Kidney (tissue), 13 donors: ENCODE measurements at regions not wholly inside any gene's neighbourhood (a gene's known extent, or its start where the extent isn't known, plus 50 kb on each side); places are given as distances from the start of the nearest gene placed in this dataset.

Source experiments
- DNase-seq, 5 donors: peaks; one replicate each; pipeline ENCODE4 v3.0.0-alpha.2; 2013 to 2020
- FAIRE-seq: peaks from 2 replicates; lab custom pipeline; 2012; peaks lifted over from hg19 to GRCh38; lab: Jason Lieb, UNC
- H3K27ac ChIP-seq, 2 donors: one replicate each; pipeline ENCODE4 v1.7.0; 2013; ENCODE audit warnings: low read depth in 2 of 2, low read length in 2 of 2, inconsistent platforms in 1 of 2
- H3K27me3 ChIP-seq: one replicate; pipeline ENCODE4 v1.7.1; 2013; ENCODE audit warnings: low read length, inconsistent platforms; ENCODE audit not compliant: control insufficient read depth, insufficient read depth
- H3K36me3 ChIP-seq, 3 donors: one replicate each; pipeline versions ENCODE4 v1.7.0 to v1.7.1; 2013; ENCODE audit warnings: low read length in 3 of 3, control low read depth in 1 of 3, inconsistent platforms in 1 of 3; ENCODE audit not compliant: insufficient read depth in 3 of 3, control insufficient read depth in 2 of 3
- H3K4me1 ChIP-seq, 3 donors: one replicate each; pipeline versions ENCODE4 v1.7.0 to v1.7.1; 2013; ENCODE audit warnings: low read length in 3 of 3, inconsistent platforms in 1 of 3, low read depth in 1 of 3; ENCODE audit not compliant: control insufficient read depth in 2 of 3, insufficient read depth in 2 of 3
- H3K4me3 ChIP-seq, 3 donors: one replicate each; pipeline versions ENCODE4 v1.7.0 to v1.8.1; 2013; ENCODE audit warnings: low read length in 3 of 3, control low read depth in 1 of 3, inconsistent platforms in 1 of 3
- H3K9ac ChIP-seq, 3 donors: one replicate each; pipeline versions ENCODE4 v1.7.0 to v1.7.1; 2013; ENCODE audit warnings: low read length in 3 of 3, control low read depth in 1 of 3, inconsistent platforms in 1 of 3
- H3K9me3 ChIP-seq, 3 donors: one replicate each; pipeline versions ENCODE4 v1.7.0 to v1.7.1; 2013; ENCODE audit warnings: low read length in 3 of 3, control low read depth in 1 of 3, inconsistent platforms in 1 of 3; ENCODE audit not compliant: control insufficient read depth in 2 of 3, insufficient read depth in 1 of 3
- CTCF ChIP-seq: IDR thresholded peaks from 3 replicates; pipeline ENCODE4 v1.5.1; 2012; ENCODE audit warnings: mild to moderate bottlenecking, moderate library complexity, borderline replicate concordance; ENCODE audit not compliant: insufficient read depth; ENCODE audit errors: extremely low read depth
- intact Hi-C: fragments of 100-400 bp; cut with DNase I; formaldehyde crosslinking; loops from one replicate; pipeline ENCODE4 v1.11.1; 2022
- donor health status: control.
- donor health status: control.
- donor health status: control.
- donor health status: control.
- donor health status: control.
- donor health status: DM: yes; HTN: yes; CAD: no.
- donor health status: Normal renal cell carcinoma (clear cell type).

- TF ChIP-seq CTCF, result no peak
- Histone ChIP-seq H3K27ac (no peak overlapping the region), H3K36me3 (no peaks in the 10 kb centered on the region), H3K9me3 (no peaks in the 10 kb centered on the region), H3K4me3 (no peak overlapping the region), H3K4me1 (no peaks in the 10 kb centered on the region), H3K27me3 (no peaks in the 10 kb centered on the region), H3K9ac (no peak overlapping the region)
- no peak for FAIRE-seq
- DNase-seq, result no peak
- intact Hi-C loops, result no loop called here
These were observed 264.4 kb upstream of the VEPH1 start for GRCh38 chr3:157767607-157768006.

GRCh38 chr3:157763644-157764043 lies 260.4 kb upstream of the VEPH1 start:
- H3K27me3 ChIP-seq, result no peaks in the 10 kb centered on the region
- no peaks in the 10 kb centered on the region for H3K4me1 ChIP-seq
- H3K4me3 ChIP-seq, result no peak overlapping the region
- no peak for TF ChIP-seq CTCF
- no peak overlapping the region for H3K9ac ChIP-seq
- intact Hi-C loops, result no loop called here
- H3K36me3 ChIP-seq, result no peaks in the 10 kb centered on the region
- no peak overlapping the region for H3K27ac ChIP-seq
- no peaks in the 10 kb centered on the region for H3K9me3 ChIP-seq
- FAIRE-seq (no peak), DNase-seq (no peak)

- TF ChIP-seq CTCF, result no peak
- H3K36me3 ChIP-seq, result no peaks in the 10 kb centered on the region
- FAIRE-seq, result no peak
- no peak for DNase-seq
- intact Hi-C loops, result no loop called here
- H3K9ac ChIP-seq, result no peak overlapping the region
- H3K4me1 ChIP-seq, result no peaks in the 10 kb centered on the region
- H3K27ac ChIP-seq, result no peak overlapping the region
- H3K9me3 ChIP-seq, result no peaks in the 10 kb centered on the region
- H3K27me3 ChIP-seq, result no peaks in the 10 kb centered on the region
- H3K4me3 ChIP-seq, result no peak overlapping the region
These were observed 256.1 kb upstream of the VEPH1 start for GRCh38 chr3:157759311-157759710.

GRCh38 chr3:157755233-157755632 lies 252.0 kb upstream of the VEPH1 start:
- Histone ChIP-seq H3K27me3 (no peaks in the 10 kb centered on the region), H3K36me3 (no peaks in the 10 kb centered on the region), H3K9me3 (no peaks in the 10 kb centered on the region), H3K4me1 (no peaks in the 10 kb centered on the region), H3K9ac (no peak overlapping the region), H3K27ac (no peak overlapping the region), H3K4me3 (no peak overlapping the region)
- no peak for TF ChIP-seq CTCF
- DNase-seq, result no peak
- no peak for FAIRE-seq
- intact Hi-C loops, result no loop called here
